Stimulated activated CD4-positive, alpha-beta T cell treated with anti-CD3 and anti-CD28 coated beads, TNF-alpha, amount 100 ng/mL, for 48 hours (primary cell): ENCODE measurements at regions not wholly inside any gene's neighbourhood (a gene's known extent, or its start where the extent isn't known, plus 50 kb on each side); places are given as distances from the start of the nearest gene placed in this dataset.

Source experiments
- DNase-seq, 3 donors: peaks; one replicate each; pipeline ENCODE4 v3.0.0-alpha.2; 2020; ENCODE audit warnings: low read depth in 3 of 3

GRCh38 chr5:20656262-20656661 is 668.3 kb upstream of the CDH18 start:
- no peak for DNase-seq

DNA sequence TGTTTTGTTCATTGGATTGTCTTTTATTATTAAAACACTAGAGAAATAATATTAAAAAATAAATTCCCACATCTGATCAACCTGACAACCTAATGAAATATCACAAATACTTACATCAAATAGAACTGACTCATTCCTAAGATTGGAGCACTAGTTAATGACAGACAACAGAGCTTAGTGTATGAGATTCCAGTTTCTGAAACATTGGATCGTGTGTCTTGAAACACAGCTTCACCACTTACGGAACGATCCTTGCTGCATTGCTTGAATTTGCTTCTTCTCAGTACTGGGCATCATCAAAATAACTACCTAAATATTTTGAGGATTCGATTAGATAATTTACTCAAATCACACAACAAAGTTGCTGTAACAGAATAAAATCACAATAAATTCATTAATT is 667.2 kb upstream of the CDH18 start:
- no peak for DNase-seq

GRCh38 chr5:20654746-20655145 is 666.7 kb upstream of the CDH18 start:
- no peak for DNase-seq

DNA sequence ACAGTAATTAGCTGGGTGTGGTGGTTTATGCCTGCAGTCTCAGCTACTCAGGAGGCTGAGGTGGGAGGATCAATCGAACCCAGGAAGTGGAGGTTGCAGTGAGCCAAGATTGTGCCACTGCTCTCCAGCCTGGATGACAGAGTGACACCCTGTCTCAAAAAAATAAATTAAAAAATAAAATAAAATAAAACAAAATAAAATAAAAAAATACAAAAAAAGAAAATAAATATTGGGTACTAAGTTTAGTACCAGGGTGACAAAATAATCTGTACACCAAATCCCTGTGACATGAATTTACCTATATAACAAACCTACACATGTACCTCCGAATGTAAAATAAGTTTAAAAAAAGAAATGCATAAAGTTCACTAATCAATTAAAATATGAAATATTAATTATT is 666.0 kb upstream of the CDH18 start:
- no peak for DNase-seq

DNA sequence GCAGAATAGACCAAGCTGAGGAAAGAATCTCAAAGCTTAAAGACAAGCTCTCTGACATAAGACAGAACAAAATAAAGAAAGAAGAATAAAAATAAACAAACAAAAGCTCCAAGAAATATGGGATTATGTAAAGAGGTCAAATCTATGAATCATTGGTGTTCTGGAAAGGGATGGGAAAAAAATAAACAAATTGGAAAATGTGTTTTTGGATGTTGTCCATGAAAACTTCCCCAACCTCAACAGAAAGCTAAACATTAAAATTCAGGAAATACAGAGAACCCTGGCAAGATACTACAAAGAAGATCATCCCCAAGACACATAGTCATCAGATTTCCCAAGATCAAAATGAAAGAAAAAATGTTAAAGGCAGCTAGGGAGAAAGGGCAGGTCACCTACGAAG is 662.0 kb upstream of the CDH18 start:
- no peak for DNase-seq

- no peak for DNase-seq
These were observed 661.0 kb upstream of the CDH18 start for GRCh38 chr5:20648981-20649380.

DNA sequence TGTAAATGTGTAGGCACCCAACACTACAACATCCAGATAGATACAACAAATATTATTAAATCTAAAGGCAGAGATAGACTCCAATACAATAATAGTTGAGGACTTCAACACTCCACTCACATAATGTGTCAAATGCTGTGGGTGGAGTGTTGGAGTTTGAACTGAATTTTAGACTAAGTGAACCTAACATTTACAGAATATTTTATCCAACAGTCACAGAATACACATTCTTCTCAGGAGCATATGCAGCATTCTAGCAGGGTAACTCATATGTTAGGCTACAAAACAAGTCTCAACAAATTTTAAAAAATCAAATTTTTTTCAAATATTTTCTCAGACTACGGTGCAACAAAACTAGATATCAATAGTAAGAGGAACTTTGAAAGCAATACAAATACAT is 648.7 kb upstream of the CDH18 start:
- DNase-seq, result no peak

DNA sequence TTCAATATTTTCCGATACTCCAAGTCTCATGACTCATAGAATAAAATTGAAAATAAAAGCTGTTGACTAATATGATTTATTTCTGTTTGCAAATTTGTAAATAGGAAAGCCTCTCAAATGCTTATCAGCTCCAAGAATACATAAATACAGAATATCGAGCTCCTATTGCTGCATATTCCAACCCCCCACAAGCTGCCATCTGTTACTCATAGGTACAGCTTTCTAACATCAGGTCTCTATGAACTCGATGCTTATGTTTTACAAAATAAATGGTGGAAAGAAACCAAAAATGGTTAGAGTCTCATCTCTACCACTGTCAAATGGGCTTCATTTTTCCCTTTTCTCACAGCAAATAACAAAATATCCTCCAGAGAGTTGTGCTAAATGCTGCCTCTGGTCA is 631.6 kb upstream of the CDH18 start:
- DNase-seq, result no peak

- no peak for DNase-seq
These were observed 630.3 kb upstream of the CDH18 start for GRCh38 chr5:20618340-20618739.

DNA sequence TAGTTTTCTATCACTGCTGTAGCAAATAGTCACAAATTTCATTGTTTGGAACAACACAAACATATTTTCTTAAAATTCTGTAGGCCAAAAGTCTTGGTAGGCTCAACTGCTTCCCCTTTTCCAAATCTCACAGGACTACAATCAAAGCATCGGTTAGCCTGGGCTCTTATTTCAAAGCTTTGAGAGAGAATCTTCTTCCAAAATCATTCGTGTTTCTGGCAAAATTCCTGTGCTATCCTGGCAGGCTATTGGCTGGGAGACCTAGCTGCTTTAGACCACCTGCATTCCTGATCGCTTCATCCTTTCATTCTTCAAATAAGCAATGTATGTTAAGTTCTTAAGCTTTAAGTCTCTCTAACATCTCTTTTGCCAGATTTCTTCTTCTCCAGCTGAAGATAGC is 629.8 kb upstream of the CDH18 start:
- no peak for DNase-seq

DNA sequence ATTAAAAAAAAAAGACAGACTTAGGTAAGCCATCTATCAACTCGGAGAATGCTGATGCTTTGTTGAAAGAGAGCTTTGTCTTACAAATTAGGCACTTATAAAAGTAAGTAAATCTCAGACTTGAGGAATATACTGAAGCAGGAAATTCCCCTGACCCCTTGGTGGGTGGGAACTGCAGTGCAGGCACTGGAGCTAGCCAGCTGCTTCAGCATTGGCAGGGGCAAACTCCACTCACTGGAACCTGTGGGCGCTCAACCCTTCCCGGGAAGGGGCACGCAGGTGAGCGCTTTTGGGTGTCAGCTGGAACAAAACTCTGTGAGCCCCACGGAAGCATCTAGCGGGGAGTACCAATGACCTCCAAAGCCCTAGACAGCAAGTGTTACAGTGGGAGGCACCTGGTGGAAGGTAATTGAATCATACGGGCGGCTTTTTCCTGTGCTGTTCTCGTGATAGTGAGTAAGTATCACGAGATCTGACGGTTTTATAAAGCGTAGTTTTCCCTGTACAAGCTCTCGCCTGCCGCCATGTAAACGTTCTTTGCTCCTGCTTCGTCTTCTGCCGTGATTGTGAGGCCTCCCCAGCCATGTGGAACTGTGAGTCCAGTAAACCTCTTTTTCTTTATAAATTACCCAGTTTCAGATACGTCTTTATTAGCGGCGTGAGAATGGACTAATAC is 628.0 kb upstream of the CDH18 start:
- DNase-seq, result no peak

- DNase-seq, result no peak
These were observed 623.6 kb upstream of the CDH18 start for GRCh38 chr5:20611620-20612019.

GRCh38 chr5:20610681-20611080 is 622.7 kb upstream of the CDH18 start:
- DNase-seq, result no peak

GRCh38 chr5:20609126-20609525 is 621.1 kb upstream of the CDH18 start:
- no peak for DNase-seq

GRCh38 chr5:20608567-20608966 is 620.6 kb upstream of the CDH18 start:
- DNase-seq, result no peak

GRCh38 chr5:20605732-20606525 is 617.9 kb upstream of the CDH18 start:
- no peak for DNase-seq

GRCh38 chr5:20604992-20605391 is 617.0 kb upstream of the CDH18 start:
- no peak for DNase-seq

GRCh38 chr5:20601678-20602100 is 613.7 kb upstream of the CDH18 start:
- no peak for DNase-seq

DNA sequence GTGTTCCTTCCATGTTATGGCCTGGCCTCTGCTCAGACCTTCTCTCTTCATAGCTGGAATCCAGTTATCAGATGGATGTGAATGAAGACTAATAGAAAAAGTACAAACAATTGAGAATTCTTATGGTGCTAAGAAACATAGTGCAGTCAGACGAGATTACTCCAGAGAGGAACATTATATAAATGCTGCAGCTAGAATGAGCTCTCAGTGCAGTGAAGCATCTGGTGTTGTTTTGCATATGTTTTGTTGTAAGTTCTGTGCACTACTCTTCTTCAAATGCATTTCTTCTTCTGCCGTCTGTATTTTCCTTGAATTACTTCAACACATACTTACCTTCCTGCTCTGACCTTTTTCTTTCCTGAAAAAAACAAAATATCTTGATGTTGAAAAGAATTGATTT is 602.4 kb upstream of the CDH18 start:
- no peak for DNase-seq

GRCh38 chr5:20575571-20575970 is 587.6 kb upstream of the CDH18 start:
- no peak for DNase-seq

DNA sequence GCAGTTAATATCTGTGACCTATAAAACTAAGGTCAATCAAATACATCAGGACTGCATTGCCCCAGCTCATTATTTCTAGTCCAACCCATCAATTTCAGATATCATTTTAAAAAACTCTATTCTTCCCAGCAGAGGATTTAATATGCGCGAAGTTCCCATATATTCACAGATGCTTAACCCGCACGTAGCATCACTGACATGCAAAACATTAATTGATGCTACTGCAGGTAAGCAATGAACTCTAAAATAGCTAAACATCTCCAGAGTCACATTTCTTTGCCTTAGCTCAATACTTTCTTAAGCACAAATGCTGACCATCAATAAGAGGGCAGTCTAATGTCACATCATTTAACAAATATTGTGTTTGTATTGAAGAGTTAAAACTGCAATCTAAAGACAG is 586.6 kb upstream of the CDH18 start:
- no peak for DNase-seq

- no peak for DNase-seq
These were observed 584.6 kb upstream of the CDH18 start for GRCh38 chr5:20572614-20573013.

DNA sequence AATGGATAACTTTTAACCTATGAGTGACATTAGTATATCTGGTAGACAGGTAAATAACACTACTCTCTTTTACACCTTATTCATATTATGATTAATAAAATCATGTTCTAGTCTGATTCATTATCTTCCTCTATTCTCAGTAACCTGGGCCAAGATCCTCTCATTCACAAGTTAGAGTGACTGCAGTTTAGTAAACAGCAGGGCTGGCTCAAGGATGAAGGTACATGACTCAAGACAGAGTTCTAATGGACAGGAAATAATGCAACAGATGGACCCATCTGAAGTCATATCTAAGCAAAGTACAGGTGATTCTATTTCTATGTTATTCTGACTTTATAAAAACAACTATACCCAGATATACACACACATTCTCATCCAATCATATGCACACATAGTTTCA is 582.5 kb upstream of the CDH18 start:
- DNase-seq, result no peak

- no peak for DNase-seq
These were observed 574.5 kb upstream of the CDH18 start for GRCh38 chr5:20562544-20562943.
